Inferior parietal cortex (tissue), 1 donor: ENCODE measurements at regions not wholly inside any gene's neighbourhood (a gene's known extent, or its start where the extent isn't known, plus 50 kb on each side); places are given as distances from the start of the nearest gene placed in this dataset.
"Not testable (repeated sequence)": the region's sequence is repeated elsewhere in the genome, so short reads cannot be mapped to it uniquely, and the experiment has no call there.

Source experiments
- DNase-seq: peaks from one replicate; pipeline ENCODE4 v3.0.0-alpha.2; 2016; ENCODE audit errors: extremely low spot score

- DNase-seq: no peak
Measured at GRCh38 chr12:84502180-84502860, 410.3 kb downstream of the SLC6A15 start.

- peak; percentile 27 for DNase-seq
Measured at GRCh38 chr12:84497819-84498218, 414.8 kb downstream of the SLC6A15 start.

GRCh38 chr12:84495711-84496110, 416.9 kb downstream of the SLC6A15 start:
- no peak for DNase-seq

- no peak for DNase-seq
Measured at GRCh38 chr12:84492351-84492883, 420.2 kb downstream of the SLC6A15 start.

GRCh38 chr12:84484798-84485197, 427.8 kb downstream of the SLC6A15 start:
- no peak for DNase-seq

GRCh38 chr12:84480803-84481202, 431.8 kb downstream of the SLC6A15 start:
- DNase-seq: no peak

GRCh38 chr12:84470361-84470760, 442.2 kb downstream of the SLC6A15 start:
- no peak for DNase-seq

- no peak for DNase-seq
Measured at GRCh38 chr12:84464616-84465015, 448.0 kb downstream of the SLC6A15 start.

- no peak for DNase-seq
Measured at GRCh38 chr12:84463741-84464495, 448.7 kb downstream of the SLC6A15 start.

GRCh38 chr12:84455598-84455997, 457.0 kb downstream of the SLC6A15 start:
- DNase-seq: no peak

- not testable (repeated sequence) for DNase-seq
Measured at GRCh38 chr12:84446478-84446877, 466.1 kb downstream of the SLC6A15 start.

GRCh38 chr12:84436134-84436533, 476.5 kb downstream of the SLC6A15 start:
- DNase-seq: no peak

- DNase-seq: no peak
Measured at GRCh38 chr12:84435682-84436081, 476.9 kb downstream of the SLC6A15 start.

GRCh38 chr12:84422340-84422739, 490.3 kb downstream of the SLC6A15 start:
- DNase-seq: no peak

- no peak for DNase-seq
Measured at GRCh38 chr12:84421103-84421502, 491.5 kb downstream of the SLC6A15 start.

- no peak for DNase-seq
Measured at GRCh38 chr12:84416626-84417025, 496.0 kb downstream of the SLC6A15 start.

GRCh38 chr12:84415946-84416345, 496.7 kb downstream of the SLC6A15 start:
- DNase-seq: no peak

GRCh38 chr12:84413656-84414055, 498.9 kb downstream of the SLC6A15 start:
- no peak for DNase-seq

GRCh38 chr12:84412226-84412625, 500.4 kb downstream of the SLC6A15 start:
- DNase-seq: no peak

GRCh38 chr12:84411031-84411430, 501.6 kb downstream of the SLC6A15 start:
- no peak for DNase-seq

- no peak for DNase-seq
Measured at GRCh38 chr12:84408936-84409335, 503.7 kb downstream of the SLC6A15 start.

GRCh38 chr12:84406720-84407119, 505.9 kb downstream of the SLC6A15 start:
- DNase-seq: not testable (repeated sequence)

- DNase-seq: no peak
Measured at GRCh38 chr12:84397846-84398245, 514.8 kb downstream of the SLC6A15 start.
